GM18867 (cell line): ENCODE measurements at regions not wholly inside any gene's neighbourhood (a gene's known extent, or its start where the extent isn't known, plus 50 kb on each side); places are given as distances from the start of the nearest gene placed in this dataset.
"Not testable (repeated sequence)": the region's sequence is repeated elsewhere in the genome, so short reads cannot be mapped to it uniquely, and the experiment has no call there.

Source experiments
- ATAC-seq: cut with Tn5 transposase; IDR thresholded peaks from one replicate; pipeline ENCODE4 v1.9.1; 2021; ENCODE audit warnings: mild to moderate bottlenecking, moderate library complexity; ENCODE audit not compliant: unreplicated experiment

DNA sequence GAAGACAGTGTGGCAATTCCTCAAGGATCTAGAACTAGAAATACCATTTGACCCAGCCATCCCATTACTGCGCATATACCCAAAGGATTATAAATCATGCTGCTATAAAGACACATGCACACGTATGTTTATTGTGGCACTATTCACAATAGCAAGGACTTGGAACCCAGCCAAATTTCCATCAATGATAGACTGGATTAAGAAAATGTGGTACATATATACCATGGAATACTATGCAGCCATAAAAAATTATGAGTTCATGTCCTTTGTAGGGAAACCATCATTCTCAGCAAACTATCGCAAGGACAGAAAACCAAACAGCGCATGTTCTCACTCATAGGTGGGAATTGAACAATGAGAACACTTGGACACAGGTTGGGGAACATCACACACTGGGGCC is 729.6 kb upstream of the ARPP21 start:
- not testable (repeated sequence) for ATAC-seq

DNA sequence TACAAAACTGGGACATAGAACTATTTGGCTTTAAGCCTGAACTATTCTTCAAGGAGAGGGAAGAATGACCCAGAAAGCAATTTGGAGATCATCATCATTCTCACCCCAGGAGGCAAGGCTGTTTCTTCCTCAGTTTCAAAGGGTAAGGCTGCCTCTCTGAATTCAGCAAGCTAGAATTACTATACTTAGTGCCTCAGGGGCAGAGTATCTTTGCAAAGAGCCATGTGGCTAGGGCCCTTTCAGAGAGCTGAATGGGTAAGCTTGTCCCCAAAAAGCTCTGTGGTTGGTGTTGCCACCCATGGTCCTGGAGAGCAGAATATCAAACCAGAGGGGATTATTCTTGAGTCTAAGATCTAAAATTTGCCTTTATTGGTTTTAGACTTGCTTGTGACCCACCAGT is 720.3 kb upstream of the ARPP21 start:
- no peak for ATAC-seq

DNA sequence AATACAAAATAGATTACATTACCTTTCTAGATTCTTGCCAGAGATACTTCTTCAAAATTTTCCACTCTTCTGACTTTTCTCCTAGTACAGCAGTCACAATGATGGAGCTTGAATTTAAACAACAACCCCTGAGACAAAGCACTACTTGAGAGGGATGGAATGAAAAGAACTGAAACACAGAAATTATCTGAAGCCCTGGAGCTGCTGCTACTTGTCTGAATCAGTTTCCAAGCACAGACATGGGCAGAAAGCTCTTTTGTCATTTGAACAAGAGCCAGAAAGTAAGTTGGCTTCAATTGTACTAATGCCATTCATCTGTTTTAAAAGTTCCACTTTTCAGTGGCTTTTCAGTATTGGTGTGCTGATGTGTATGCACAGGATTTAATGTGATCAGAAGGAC is 718.5 kb upstream of the ARPP21 start:
- ATAC-seq: no peak

DNA sequence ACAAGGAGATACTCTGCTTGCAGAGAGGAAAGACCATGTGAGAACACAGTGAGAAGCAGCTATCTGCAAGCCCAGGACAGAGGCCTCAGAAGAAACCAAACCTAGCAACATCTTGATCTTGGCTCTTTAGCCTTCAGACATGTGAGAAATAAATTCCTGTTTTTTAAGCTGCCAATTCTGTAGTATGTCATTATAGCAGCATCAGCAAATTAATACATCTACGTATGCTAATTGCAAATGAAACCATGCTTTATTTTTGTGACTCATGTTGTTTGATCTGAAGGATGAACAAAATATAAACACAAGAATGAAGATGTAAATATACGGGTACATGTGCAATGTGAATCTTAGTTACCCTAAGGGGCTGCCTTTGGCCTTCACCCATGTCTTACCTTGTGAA is 714.4 kb upstream of the ARPP21 start:
- no peak for ATAC-seq

DNA sequence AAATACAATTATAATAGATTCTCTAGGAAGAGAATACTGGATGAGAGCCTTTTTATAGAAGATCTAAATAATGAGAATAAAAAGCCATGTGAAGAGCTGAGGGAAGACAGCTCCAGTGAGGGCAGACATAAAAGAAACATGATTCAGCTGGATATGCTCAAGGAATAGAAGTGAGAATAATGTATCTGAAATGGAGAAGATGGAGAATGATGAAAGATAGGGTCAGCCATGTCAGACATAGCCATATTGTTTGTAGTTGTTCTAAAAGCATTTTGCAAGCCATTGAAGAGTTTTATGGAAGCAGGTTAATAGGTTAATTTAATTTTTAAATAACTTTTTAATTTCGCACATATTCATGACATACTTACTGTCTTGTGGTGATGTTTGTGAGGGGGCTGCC is 713.5 kb upstream of the ARPP21 start:
- no peak for ATAC-seq

DNA sequence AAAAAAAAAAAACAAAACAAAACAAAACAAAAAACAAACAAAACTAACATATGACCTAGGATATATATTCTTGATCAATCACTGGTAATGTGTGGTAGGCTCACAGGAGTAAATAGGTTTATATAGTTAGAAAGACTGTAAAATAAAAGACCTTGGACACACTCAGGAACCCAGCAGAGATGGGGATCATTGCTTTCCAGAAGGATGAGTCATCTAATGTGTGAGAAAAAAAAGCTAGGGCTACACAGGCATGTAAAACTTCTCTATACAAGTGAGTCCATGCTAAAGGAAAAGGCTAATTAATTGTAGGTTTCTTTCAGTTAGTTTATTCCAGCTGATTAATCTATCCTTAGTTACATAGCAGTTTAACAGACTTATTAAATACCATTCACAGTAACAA is 710.3 kb upstream of the ARPP21 start:
- no peak for ATAC-seq

DNA sequence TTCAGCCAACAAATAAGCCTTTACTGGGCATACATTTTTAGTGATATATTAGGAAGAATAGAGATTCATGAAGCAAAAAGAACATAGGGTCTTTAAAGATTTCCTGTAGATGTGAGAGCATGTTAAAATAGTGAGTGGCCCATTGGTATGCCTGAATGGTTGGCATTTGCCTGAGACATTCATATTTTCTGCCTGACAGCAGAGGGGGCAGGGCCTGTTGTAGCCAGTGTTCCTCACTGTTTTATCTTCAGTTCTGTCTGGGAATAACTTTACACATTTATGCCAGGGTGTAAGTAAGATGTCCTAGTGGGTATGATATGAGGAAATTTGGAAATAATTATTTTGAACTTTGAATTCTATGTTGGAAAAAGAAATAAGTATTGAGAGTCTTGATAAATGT is 704.7 kb upstream of the ARPP21 start:
- ATAC-seq: no peak

DNA sequence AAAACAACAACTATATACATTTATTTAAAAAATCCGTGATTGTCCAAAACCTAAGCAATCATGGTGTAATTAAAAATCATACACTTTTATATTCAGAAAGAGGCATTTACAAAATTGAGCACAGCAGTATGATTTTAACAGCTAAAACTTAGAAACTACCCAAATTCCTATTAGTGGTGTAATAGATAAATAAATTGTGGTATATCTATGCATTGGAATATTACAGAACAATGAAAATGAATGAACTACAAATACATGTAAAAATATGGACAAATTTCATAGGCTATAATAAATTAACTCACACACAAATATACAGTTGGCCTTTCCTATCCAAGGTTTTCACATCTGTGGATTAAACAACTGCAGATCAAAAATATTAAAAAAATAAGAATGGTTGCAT is 700.5 kb upstream of the ARPP21 start:
- no peak for ATAC-seq

DNA sequence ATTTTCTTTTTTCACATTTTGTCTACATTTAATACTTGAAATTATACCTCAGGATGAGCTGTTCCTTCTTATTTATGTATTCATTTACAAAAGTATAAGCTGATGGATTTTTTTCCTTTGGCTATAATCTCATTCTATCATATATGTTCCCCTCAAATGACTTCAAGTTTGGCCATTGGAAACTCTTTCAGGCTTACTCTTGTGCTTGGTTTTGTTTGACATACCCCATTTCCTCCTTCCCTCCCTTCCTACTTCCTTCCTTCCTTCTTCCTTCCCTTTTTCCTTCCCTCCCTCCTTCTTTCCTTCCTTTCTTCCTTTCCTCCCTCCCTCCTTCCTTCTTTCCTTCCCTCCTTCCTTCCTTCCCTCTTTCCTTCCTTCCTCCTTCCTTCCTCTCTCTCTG is 697.1 kb upstream of the ARPP21 start:
- ATAC-seq: no peak

DNA sequence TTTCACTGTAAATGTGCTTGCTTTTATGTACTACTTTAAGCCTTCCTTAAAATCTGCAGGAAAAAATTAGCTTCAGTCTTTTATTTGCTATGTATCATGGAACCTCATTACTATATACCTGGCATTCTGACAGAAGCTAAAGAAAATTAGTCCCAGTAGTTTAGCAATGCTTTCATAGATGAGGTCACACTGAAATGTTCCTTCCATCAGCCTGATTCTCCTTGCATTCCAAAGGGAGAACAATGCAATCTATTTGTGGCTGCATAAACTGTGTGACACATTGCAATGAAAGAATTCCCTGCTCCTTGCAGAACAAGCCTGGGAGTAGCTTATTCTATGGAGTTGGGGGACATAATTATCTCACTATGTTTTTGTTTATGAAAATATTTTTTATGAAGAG is 691.5 kb upstream of the ARPP21 start:
- ATAC-seq: no peak

DNA sequence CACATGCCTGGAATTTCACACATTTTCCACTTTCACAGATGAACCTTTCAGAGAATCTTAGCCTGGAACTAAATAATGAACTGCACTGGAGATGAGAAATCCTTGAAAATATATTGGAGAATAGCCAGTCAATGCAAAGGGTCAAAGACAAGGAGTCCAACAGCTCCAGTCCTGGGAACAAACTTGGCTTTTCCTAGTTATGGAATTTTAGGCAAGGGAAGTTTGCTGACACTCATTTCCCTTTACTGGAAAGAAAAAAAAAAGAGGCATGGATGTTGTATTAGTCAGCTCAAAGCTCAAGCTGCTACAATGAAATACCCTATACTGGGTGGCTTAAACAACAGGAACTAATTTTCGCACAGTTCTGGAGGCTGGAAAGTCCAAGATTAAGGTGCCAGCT is 690.8 kb upstream of the ARPP21 start:
- ATAC-seq: no peak

DNA sequence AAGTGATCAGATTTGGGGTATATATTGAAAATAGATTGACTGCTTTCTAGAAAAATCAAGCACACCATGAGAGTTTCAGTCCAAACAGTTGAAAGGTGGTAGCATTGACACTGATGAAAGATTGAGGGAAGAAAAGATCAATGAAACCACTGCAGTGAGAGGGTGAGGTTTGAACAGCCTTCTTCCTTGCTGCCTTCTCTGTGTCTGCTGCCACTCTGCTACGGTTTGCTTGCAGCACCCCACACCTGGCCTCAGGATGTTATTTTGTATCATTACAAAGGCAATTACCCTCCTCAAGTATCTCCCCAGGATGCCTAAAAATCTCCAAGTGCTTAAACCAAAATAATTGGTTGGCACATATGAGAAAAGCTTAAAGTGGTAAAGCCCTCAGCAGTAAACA is 683.6 kb upstream of the ARPP21 start:
- no peak for ATAC-seq

DNA sequence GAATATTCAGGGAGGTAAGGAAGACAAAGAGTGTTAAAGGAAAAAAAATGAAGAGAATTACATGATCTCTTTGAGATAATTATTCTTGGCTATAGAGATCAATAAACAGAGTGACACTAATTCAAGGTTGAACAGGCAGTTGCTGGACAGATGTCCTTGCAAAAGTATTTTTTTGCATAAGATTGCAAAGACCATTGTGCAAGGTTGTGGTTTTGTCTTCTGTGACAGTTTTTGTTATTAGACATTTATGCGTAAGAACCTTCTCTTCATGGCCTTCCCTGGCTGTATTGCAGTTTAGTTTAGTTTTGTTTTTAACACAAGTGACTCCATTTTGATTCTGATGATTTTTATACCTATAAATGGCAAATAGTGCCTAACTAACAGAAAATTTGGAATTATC is 682.8 kb upstream of the ARPP21 start:
- ATAC-seq: no peak

DNA sequence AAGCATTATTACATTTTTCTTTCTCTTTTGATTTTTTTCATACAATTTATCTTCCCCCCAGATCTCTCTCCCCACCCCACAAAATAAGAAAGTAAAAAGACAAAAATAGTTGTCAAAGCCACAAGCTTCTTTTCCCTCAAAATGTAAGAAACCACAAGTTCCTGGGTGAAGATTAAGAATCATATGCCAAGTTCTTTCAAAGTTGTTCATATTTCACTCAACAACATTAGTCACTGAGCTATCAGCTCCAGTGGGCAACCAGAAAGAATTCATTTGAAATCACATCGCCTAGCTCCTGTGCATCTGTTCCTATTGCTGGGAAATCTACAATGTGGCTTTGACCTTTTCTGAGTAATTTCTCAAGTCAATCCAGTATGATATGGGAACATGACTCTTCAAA is 681.6 kb upstream of the ARPP21 start:
- ATAC-seq: no peak

DNA sequence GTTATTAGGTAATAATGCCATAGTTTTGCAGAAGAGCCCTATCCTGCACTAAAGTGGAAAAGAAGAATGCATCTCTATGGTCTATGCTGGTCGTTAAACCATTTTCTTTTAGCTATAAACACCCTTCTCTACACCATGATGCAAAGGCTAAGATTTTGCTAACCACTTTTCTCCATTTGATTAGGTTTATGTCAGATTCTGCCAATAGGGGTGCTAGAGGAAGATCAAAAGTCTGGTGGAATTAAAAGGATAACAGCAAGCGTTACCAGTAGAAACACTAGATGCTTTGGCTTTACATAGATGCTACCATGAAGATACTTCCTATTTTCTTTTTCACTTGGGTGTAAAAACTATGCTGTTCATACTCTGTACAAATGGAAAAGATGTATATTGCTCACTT is 669.8 kb upstream of the ARPP21 start:
- ATAC-seq: no peak

DNA sequence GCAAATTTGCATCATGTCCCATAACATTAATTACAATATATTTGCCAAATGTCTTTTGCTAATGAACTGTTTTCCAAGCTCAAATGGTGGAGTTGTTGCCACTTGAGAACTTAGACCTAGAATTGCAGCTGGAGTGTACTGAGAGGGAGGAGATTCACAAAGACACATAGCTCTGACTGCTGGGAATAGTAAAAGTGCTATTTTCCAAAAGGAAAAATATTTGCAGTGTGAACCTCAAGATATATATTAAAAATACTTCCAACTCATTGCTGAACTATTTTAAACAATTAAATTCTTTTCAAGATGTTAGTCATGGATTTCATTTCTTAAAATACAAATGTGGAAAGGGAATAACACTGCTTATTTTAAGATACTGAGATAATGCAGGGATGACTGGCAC is 666.8 kb upstream of the ARPP21 start:
- ATAC-seq: no peak

DNA sequence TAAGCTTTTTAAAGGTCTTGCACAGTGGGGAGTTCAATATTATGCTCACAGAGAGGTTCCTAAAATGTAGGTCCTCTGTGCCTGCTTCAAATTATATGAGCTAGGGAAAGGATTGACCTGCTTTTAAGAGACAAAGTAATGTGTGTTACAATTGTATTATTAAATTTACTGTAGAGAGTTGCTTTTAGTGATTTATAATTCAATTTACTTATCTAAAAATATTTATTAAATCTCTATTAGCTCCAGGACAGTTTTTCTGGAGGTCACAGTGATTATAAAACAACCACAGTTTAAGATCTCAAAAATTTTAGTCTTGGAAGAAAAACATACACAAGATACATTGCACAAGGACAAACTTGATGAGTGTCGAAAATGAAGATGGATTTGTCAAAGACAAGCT is 665.7 kb upstream of the ARPP21 start:
- ATAC-seq: no peak

DNA sequence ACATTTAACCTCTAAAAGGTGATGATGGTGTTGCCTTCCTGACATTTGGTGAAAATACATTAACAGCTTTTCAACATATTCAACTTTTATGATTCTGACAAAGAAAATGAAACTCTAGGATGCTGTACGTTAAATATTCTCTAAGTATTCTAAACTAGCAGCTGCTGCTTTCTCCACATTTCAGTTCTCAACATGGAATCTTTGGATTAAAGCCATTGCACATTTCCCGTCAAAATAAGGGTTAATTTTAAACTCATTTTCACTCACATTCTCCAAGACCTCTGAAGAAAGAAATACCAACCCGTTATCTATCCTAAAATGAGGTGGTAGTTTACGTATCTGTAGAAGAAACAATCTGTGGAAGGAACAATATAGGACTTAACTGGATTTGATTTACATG is 655.7 kb upstream of the ARPP21 start:
- no peak for ATAC-seq

DNA sequence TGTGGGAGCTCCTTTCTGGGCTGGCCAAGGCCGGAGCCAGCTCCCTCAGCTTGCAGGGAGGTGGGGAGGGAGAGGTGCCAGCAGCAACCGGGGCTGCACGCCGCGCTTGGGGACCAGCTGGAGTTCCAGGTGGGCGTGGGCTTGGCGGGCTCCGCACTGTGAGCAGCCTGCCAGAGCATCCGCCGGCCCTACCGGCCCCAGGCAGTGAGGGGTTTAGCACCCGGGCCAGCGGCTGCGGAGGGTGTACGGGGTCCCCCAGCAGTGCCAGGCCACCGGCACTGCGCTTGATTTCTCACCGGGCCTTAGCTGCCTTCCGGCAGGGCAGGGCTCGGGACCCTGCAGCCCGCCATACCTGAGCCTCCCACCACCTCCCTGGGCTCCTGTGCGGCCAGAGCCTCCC is 651.0 kb upstream of the ARPP21 start:
- no peak for ATAC-seq

DNA sequence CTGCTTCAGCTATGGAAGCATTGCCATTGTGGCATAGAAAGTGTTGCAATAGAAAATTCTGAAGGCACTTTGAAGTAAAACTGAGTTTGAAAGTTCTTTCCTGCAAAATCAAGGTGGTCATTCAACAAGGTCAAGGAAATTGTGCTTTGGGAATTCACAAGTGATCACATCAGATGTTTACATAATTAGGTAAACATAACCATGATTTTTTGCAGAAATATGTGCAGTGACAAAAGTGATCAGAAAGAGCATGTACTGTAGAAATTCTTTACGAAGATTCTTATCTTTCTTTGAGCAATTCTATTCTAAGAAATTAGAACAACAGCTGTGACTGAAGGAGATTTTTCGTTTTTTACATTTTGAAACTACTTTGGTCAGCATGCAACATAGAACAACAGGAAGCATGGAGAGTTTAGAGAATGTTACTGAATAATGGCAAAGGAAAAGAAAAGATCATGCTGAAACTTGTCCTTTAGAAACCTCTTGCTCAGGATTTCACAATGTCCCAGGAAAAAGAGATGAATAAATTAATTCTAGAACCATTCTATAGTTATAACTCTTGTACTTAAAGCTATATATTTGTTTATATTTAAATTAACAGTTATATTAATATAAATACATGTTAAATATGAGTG is 643.4 kb upstream of the ARPP21 start:
- no peak for ATAC-seq

DNA sequence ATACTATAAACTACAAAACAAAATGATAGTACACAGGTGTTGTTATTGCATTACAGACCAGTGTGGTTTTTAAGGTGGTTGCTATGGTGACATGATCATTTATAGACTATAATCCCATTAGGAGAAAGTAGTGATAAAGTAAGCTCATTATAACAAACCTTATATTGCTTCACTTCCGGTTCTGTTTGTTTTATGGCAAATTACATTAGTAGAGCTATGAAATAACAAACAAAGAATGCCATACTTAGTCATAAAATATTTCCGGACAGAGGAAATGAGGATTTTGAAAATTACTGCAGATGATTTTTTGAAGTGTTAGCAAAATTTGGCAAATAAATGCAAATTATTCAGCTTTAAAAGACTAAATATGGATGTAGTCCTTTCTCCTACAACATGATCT is 640.4 kb upstream of the ARPP21 start:
- no peak for ATAC-seq

DNA sequence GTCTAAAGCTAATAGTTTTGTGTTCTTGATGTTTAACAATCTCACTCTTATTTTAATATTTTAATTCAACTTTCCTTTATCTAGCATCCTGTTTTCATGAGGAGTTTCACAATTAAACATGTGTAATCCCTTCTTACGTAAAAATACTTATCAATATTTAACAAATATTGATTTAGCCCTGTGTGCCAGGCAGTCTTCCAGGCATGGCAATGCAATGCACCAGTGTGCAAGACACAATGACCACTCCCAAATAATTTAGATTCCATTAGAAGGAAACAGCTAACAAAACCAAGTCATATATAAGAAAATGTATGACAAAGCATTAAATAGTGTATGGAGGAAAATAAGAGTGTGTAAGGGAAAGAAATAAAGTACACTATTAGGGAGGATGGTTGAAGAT is 627.1 kb upstream of the ARPP21 start:
- ATAC-seq: no peak

DNA sequence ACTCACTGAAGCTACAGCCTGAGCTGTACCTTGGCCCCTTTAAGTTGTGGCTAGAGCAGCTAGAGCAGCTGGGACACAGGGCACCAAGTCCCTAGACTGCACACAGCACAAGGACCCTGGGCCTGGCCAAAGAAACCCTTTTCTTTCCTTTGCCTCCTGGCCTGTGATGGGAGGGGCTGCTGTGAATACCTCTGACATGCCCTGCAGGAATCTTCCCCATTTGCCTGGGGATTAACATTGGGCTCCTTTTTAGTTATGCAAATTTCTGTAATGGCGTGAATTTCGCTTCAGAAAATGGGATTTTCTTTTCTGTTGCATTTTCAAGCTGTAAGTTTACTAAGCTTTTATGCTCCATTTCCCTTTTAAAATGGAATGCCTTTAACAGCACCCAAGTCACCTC is 611.2 kb upstream of the ARPP21 start:
- no peak for ATAC-seq
